NCI-H774 (cell line): ENCODE measurements at regions not wholly inside any gene's neighbourhood (a gene's known extent, or its start where the extent isn't known, plus 50 kb on each side); places are given as distances from the start of the nearest gene placed in this dataset.
"Not testable (repeated sequence)": the region's sequence is repeated elsewhere in the genome, so short reads cannot be mapped to it uniquely, and the experiment has no call there.

Source experiments
- DNase-seq: peaks from one replicate; lab custom pipeline; 2025; lab: John Stamatoyannopoulos, UW

- DNase-seq = not testable (repeated sequence)
These were observed 141.8 kb downstream of the AHR start for GRCh38 chr7:17440025-17440784.

GRCh38 chr7:17440831-17441230 lies 142.4 kb downstream of the AHR start:
- no peak for DNase-seq

GRCh38 chr7:17441557-17441956 lies 143.1 kb downstream of the AHR start:
- DNase-seq = no peak

GRCh38 chr7:17444151-17444550 lies 145.7 kb downstream of the AHR start:
- DNase-seq = no peak

GRCh38 chr7:17444673-17445072 lies 146.2 kb downstream of the AHR start:
- DNase-seq = no peak

- DNase-seq = no peak
These were observed 147.9 kb downstream of the AHR start for GRCh38 chr7:17446340-17446739.

GRCh38 chr7:17447728-17448478 lies 149.5 kb downstream of the AHR start:
- DNase-seq = no peak

GRCh38 chr7:17448479-17449423 lies 150.3 kb downstream of the AHR start:
- DNase-seq = no peak

GRCh38 chr7:17456541-17456940 lies 158.1 kb downstream of the AHR start:
- no peak for DNase-seq

GRCh38 chr7:17460001-17460400 lies 161.5 kb downstream of the AHR start:
- DNase-seq = no peak

GRCh38 chr7:17460665-17461064 lies 162.2 kb downstream of the AHR start:
- no peak for DNase-seq

- no peak for DNase-seq
These were observed 163.7 kb downstream of the AHR start for GRCh38 chr7:17462131-17462631.

GRCh38 chr7:17463511-17464085 lies 165.1 kb downstream of the AHR start:
- no peak for DNase-seq

- DNase-seq = no peak
These were observed 167.8 kb downstream of the AHR start for GRCh38 chr7:17466216-17466615.

GRCh38 chr7:17467386-17467945 lies 169.0 kb downstream of the AHR start:
- DNase-seq = no peak

GRCh38 chr7:17471325-17471724 lies 172.9 kb downstream of the AHR start:
- DNase-seq = no peak

- no peak for DNase-seq
These were observed 174.1 kb downstream of the AHR start for GRCh38 chr7:17472518-17472917.

GRCh38 chr7:17472939-17473338 lies 174.5 kb downstream of the AHR start:
- no peak for DNase-seq

- DNase-seq = no peak
These were observed 176.4 kb downstream of the AHR start for GRCh38 chr7:17474724-17475344.

- DNase-seq = no peak
These were observed 178.7 kb downstream of the AHR start for GRCh38 chr7:17477182-17477581.

- no peak for DNase-seq
These were observed 182.7 kb downstream of the AHR start for GRCh38 chr7:17481118-17481517.
